ENCODE measurements at regions not wholly inside any gene's neighbourhood (a gene's known extent, or its start where the extent isn't known, plus 50 kb on each side); places are given as distances from the start of the nearest gene placed in this dataset.

GRCh38 chr6:81130969-81131368 lies 621.5 kb downstream of the TENT5A start:
- TF ChIP-seq CTCF (IDR thresholded peaks at IDR 0.05) (no peak), POLR2AphosphoS5 (IDR thresholded peaks at IDR 0.05) (no peak), POLR2A (IDR thresholded peaks at IDR 0.05) (no peak)
